HG03442 (cell line): ENCODE measurements at regions not wholly inside any gene's neighbourhood (a gene's known extent, or its start where the extent isn't known, plus 50 kb on each side); places are given as distances from the start of the nearest gene placed in this dataset.
A peak's percentile ranks its signal among the peaks of the same experiment; 100 is the strongest.

ENCODE experiments used
- ATAC-seq: cut with Tn5 transposase; IDR thresholded peaks from one replicate; pipeline ENCODE4 v1.9.1; 2021; ENCODE audit warnings: mild to moderate bottlenecking, moderate library complexity; ENCODE audit not compliant: unreplicated experiment

DNA sequence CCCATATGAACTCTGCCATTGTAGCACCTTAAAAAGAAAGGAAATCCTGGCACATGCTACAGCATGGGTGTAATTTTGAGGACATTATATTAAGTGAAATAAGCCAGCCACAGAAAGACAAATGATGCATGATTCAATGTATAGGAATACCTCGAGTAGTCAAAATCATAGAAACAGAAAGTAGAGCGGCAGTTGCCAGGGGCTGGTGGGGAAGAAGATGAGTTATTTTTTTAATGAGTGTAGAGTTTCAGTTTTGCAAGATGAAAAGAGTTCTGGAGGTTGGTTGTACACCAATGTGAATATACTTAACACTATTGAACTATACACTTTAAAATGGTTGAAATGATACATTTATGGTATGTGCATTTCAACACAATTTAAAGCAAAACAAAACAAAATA, 133.0 kb downstream of the ZDHHC21 start:
- ATAC-seq: peak; percentile 79

GRCh38 chr9:14554886-14555285, 138.3 kb downstream of the ZDHHC21 start:
- no peak for ATAC-seq

DNA sequence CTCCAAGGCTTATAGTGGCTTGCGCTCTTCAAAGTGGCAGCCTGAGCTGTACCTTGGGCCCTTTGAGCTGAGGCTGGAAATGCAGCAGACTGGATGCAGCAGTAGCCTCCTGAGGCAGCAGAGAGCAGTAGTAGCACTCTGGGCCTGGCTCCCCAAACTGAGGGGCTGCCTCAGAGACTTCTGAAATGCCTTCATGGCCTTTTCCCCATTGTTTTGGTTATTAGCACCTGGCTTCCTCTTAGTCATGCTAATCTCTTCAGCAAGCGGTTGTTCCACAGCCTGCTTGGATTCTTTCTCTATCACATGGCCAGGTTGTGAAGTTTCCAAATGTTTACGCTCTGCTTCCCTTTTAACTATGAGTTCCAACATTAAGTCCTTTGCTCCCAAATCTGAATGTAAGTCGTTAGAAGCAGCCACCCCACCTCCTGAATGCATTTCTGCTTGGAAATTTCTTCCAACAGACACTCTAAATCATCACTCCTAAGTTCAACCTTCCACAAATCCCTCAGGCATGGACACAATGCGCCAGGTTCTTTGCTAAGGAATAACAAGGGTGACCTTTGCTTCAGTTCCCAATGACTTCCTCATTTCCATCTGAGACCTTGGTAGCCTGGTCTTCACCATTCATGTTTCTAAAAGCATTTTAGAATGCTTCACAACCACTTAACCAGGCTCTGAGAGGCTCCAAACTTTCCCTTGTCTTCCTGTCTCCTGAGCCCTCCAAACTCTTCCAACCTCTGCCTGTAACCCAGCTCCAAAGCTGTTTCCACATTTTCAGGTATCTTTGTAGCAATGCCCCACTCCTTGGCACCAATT, 145.8 kb downstream of the ZDHHC21 start:
- ATAC-seq: no peak

GRCh38 chr9:14546693-14547092, 146.5 kb downstream of the ZDHHC21 start:
- no peak for ATAC-seq

DNA sequence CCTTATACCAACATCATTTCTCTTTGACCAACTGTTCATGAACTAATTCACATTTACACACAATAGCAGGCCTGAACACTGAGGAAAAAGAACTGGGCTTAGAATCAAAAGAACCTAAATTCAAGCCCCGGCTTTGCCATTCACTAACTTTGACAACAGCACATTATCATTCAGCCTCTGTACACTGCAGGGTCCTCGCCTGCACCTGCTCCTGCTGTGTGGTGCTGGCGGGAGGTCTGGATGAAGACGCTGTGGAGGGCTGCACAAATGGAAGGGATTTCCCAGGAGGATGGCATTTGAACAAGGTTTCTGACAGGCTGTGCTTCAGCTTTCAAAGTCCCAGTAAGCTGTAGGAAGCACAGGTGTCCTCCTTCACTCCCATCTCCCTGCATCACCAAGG, 151.2 kb downstream of the ZDHHC21 start:
- ATAC-seq: no peak

- ATAC-seq: no peak
Measured at GRCh38 chr9:14538526-14538925, 154.7 kb downstream of the ZDHHC21 start.

DNA sequence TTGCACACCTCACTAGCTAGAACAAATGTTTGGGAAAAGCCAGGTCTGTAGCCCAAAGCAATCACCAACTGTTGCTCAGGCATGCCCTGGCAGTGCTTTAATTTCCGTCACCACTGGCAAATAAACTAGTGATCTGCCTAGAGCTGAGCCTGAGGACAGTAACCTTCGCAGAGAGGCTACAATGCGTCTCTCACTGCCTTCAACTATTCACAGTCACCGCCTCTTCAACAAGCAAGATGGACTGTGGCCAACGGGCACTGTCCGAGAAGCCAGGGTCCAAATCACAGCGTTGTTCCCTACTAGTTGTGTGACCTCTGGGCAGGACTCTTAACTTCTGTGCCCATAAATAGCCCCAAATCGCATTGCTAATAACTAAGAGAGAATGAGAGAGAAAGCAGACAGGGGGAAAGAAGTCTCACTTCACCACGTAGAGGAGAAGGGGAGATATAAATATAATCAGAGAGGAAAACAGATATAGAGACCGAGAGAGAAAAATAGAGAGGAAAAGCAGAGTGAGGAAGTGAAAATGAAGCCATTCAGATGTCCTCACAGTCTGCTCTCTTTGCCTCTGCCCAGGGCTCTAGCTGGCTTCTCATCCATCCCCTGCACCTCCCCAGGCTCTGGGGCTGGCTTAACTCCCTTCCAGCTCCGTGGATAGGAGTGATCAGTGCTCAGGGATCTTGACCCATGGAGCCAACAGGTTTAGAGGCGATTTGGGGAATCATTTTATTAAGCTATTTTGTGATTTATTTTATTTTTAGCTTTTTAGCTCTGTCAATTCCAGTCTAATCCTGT, 157.9 kb downstream of the ZDHHC21 start:
- ATAC-seq: no peak

DNA sequence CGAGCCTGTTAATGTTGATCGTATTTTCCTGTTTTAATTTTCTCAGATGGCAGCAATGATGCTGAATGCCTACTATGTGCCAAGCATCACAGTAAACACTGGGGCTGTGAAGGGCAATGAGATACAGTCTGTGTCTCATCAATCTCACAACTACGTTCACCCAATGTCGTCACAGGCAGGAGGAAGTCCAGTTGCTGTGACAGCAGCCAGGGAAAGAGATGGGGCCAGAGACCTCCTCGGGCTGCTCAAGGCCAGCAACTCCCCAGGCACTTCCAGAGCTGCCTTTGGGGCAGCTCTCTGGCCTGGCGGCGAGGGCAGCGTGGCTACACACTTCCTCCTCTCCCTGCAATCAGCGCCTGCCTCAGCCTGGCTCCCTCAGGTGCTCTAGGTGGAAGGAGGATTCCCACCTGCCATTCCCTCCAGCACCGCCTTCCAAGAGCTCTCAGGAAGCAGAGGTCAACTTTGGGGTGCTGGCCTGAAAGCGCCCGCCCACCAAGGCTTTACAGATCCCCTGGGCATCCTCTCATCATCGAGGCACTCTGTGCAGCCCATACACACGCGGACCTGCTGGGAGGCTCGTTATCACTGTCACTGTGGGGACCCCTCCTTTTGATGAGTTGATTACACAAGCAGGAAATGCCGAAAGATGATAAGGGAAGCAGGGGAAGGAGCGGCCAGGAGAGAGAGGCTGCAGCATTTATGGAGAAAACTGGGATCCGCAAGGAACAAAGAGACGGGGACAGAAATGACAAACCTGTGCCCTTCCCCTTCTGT, 159.2 kb downstream of the ZDHHC21 start:
- ATAC-seq: no peak

- ATAC-seq: no peak
Measured at GRCh38 chr9:14532456-14533115, 160.6 kb downstream of the ZDHHC21 start.

DNA sequence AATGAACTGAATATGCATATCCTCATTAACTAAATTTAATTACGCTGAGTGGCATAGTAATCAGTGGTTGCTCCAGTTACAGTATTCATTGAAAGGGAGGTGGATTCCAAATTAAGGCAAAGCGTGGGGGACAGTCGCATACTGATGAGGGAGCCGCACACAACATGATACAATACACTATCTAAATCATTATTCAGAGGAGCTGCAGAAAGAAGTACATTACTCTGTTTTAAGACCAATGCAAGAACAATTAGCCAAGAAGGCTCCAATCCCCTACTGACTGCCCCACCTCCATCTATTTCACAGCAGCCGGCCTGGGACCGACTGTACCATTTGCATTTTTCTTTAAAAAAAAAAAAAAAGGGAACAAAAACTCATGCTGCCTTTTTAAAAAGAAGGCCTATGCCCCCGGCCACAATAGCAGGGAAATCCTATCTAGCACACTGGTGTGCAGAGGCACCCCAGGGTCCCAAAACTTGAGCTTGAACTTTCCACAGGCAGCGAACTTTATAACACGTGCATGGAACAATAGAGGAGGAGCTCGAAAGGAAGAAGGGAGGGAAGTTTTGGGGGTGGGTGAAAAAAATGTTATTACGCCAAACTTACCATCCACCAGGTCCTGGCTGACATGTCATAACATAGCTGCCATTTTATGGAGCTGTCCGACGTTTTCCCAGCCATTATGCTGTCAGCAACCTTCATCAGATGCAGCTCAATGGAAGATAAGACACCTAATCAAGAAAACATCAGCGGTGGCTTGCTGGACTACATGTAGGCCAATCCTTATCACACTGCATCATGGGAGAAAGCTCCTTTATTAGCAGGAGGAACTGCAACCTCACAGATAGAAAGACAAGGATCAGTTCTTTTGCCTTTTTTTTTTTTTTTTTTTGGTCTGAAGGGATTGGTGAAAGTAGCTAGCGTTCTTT, 161.6 kb downstream of the ZDHHC21 start:
- no peak for ATAC-seq

DNA sequence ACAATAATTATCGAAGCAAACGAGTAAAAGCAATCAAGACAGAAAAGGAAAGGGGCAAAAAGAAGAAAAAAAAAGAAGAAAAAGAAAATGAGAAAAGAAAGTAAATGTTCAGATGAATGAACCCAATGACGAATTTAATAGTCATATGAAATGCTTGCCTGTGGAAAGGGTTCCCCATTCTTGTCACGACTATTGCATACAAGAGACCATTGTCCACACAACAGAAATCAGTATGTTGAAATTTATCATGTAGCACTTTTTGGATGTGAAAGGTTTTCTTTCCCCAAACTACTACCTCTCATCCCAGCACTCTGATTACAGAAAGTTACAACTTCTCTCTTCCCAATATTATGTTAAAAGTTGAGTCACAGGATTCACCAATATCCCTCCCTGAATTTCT, 162.4 kb downstream of the ZDHHC21 start:
- no peak for ATAC-seq

- no peak for ATAC-seq
Measured at GRCh38 chr9:14530366-14530765, 162.9 kb downstream of the ZDHHC21 start.

GRCh38 chr9:14529629-14530028, 163.6 kb downstream of the ZDHHC21 start:
- ATAC-seq: no peak

GRCh38 chr9:14529054-14529453, 164.2 kb downstream of the ZDHHC21 start:
- ATAC-seq: no peak

GRCh38 chr9:14526504-14526903, 166.7 kb downstream of the ZDHHC21 start:
- no peak for ATAC-seq

GRCh38 chr9:14525856-14526255, 167.4 kb downstream of the ZDHHC21 start:
- ATAC-seq: no peak

DNA sequence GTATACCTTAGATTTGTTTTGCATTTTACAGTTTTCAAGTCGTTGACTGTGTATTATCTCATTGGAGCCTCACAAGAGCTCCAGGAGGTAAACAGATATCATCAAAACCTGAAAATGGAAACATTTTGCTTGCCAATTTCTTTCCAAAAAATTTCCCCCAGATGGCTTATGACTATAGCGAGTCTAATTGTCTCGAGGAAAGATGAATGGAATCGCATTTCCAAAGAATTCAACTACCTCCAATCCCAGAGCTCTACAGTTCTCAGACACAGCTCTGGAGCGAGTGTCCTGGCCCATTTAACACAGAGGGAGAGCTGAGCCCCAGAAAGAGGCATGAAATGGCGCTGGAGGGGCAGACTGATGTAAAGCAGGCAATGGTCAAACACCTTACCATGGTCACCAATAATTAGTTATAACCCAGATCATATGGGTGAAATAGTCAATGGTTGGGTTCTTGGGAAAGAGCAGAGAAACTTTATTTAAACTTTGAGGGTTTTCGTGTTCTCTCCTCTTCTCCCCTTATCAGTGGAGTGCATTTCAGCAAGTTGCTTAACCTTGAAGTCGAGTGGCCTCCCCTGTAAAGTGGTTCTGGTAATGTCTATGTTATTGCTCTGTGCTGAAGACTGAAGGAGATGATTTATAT, 168.2 kb downstream of the ZDHHC21 start:
- no peak for ATAC-seq

- no peak for ATAC-seq
Measured at GRCh38 chr9:14523545-14523944, 169.7 kb downstream of the ZDHHC21 start.

DNA sequence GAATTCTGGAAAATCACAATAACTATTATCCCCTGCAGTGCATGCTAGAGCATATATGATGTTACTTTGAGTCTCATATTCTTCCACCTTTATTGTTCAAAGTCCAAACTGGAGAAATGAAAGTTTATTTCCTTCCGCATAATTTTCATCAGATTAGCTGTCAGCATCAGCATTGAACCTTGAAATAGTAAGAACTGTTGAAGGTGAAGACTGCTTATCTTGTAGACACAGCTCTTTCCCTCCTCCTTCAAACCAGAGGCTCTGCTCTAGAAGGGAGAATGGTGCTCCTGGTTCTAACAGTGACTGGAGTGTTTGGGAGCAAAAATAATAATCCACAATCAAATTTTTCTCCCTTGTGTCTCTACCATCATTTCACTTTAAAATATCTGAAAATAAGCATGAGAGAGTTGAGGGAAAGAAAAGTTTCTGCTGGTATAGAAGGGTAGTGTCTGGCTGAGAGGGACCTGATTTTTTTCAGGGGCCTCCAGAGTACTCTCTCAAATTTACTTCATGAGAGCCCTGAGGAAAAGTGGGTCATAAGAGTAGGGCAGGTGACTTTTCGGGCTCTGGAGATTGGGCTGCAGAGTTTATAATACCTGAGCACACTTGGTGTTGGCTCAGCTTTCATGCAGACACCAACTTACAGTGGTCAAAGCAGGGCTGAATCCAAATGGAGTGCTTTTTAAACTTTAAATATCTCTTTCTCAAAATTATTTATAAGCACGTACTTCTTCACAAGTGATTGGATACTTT, 170.4 kb downstream of the ZDHHC21 start:
- ATAC-seq: no peak
